GM19099 (cell line): ENCODE measurements at regions not wholly inside any gene's neighbourhood (a gene's known extent, or its start where the extent isn't known, plus 50 kb on each side); places are given as distances from the start of the nearest gene placed in this dataset.

Source experiments
- POLR2A ChIP-seq: IDR thresholded peaks from 3 replicates; pipeline ENCODE4 v1.6.1; 2011; ENCODE audit warnings: low read depth; ENCODE audit not compliant: insufficient read length; ENCODE audit errors: extremely low read depth

DNA sequence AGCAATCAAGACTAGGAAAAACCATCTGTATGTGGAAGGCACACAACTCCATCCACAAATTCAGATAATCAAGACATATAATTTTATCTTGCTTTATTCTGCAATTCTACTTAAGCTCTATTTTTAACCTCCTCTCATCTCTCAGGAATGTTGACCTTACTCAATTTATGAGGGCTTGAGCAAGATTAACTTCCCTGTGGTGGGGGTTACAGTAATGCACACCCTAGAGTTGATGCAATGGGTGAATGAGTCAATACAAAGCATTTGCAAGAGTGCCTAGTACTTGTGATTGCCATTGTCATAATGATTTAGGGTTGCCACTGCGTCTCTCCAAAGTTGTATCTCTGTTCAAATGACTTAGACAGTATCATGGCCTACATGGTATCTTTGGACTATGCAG is 1598.4 kb upstream of the TMEM132C start:
- TF ChIP-seq POLR2A, result no peak

DNA sequence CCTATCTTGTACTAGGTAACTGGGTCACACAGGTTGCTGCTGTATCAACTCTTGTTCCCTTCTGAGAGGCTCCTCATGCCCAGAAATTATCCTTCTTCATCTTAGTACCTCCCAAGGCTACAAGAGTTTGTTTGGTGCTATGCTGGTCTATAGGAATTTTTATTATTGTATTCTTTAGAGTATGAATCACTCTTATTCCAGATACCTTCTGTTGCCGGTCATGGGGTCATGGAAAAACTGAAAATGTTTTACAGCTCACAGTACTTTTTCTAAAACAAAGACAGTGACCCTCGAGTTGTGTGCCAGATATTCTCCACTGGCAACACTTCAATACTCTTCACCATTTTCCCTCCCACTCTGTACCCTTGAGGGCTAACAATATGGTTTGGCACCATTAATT is 1598.0 kb upstream of the TMEM132C start:
- no peak for TF ChIP-seq POLR2A

DNA sequence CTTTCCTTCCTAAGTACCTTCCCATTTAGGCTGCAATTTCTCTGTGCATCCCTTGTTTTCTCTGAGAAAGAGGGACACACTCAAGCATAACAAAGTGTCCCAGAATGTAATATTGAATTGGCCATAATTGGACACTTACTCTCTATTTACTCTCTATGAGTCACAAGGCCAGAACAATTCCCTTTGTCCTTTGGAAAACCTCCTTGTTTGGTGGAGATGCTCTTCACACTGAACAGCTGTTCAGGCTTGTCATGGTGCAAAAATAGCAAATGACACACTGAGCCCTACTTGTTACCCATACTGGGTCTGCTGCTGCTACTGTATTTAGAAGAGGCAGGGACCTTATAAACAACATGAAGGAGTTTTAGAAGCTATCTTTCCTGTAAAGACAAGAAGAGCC is 1590.5 kb upstream of the TMEM132C start:
- TF ChIP-seq POLR2A, result no peak

DNA sequence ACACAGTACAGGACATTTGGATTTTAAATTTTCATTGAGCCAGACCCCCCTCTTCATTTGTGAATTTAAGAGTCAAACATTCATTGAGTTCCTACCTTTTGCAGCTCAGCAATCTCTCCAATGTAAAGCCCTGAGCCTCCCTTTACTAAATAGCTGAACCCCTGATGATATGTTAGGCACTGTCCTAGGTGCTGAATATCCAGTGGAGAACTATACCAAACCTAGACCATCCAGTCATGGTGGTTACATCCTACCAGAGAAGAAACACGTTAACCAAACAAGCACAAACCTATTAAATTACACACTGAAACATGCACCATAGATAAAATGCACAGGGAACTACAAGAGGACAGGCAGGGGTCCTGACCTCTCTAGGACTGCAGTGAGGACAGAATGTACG is 1585.3 kb upstream of the TMEM132C start:
- no peak for TF ChIP-seq POLR2A

DNA sequence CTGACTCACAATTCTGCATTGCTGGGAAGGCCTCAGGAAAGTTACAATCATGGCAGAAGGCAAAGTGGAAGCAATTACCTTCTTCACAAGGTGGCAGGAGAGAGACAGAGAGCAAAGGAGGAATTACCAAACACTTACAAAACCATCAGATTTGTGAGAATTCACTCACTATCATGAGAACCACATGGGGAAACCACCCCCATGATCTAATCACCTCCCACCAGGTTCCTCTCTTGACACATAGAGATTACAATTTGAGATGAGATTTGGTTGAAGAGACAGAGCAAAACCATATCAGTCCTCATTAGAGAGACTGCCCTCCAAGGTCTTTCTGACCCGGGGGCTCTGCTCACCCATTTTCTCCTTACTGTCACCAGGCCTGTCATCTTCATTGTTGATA is 1582.3 kb upstream of the TMEM132C start:
- no peak for TF ChIP-seq POLR2A

DNA sequence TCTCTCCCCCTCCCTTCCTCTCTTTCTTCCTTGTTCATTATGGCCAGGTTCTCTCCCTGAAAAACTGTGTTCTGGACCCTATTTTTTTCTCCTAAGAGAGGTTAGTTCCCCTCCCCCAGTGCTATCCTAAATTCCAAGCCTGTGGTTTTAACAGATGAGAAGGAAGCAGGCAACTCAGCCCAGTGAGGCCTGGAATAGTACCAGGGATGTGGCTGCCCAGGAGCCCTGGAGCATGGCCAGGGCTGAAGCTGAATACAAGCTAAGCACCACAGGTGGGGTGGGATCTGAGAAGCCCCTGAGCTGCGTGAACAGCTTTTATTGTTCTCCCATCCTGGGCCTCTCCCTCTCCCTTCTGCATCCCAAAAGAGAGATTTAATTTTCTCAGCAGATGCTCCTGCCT is 1581.3 kb upstream of the TMEM132C start:
- TF ChIP-seq POLR2A, result no peak

DNA sequence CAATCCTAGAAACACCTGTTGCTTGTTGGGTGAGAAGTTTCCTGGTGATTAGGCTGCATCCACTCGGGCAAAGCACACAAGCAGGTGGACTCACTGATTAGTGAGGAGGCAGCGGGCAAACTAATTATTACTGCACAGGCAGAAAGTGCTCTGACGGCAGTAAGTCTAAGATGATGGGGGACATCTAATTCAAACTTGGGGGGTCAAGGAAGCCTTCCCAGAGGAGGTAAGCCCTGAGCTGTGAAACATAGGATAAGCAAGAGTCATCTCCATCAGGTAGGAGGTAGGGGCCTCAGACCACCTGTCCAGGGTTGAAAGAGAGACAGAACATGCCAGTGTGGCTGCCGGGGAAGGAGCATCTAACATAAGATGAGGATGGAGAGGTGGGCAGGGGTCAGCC is 1578.4 kb upstream of the TMEM132C start:
- TF ChIP-seq POLR2A, result no peak

DNA sequence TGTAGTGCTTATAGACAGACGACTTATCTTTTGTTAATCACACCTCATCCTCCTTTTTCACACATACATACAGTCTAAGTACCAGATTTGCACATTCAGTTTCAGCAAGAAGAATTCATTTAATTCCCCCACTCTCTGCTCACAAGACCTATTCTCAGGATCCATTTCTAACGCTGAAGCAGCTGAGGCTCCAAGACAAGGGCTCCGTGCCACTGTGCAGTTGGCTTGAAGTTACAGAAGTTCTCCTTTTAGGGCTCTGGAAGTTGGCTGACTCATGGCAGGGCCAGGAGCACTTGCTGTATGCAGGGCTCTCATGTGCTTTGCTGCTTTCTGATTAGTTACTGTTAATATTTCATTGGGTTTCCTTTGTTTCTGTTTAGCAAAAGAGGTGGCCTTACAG is 1566.9 kb upstream of the TMEM132C start:
- no peak for TF ChIP-seq POLR2A

DNA sequence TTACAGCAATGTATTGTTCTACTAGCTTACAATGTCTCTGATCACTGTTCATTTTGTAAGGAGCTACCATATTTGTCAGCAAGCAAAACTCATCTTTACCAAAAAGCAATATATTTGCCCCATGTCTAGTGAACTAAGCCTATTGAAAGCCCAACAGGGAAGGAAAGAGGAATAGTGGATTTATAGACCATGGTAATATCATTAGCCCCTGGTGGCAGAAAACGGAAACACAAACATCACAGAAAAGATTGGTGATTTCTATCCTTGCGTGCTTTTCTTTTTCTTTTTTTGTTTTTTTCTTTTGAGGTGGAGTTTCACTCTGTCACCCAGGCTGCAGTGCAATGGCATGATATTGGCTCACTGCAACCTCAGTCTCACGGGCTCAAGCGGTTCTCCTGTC is 1562.4 kb upstream of the TMEM132C start:
- TF ChIP-seq POLR2A, result no peak

DNA sequence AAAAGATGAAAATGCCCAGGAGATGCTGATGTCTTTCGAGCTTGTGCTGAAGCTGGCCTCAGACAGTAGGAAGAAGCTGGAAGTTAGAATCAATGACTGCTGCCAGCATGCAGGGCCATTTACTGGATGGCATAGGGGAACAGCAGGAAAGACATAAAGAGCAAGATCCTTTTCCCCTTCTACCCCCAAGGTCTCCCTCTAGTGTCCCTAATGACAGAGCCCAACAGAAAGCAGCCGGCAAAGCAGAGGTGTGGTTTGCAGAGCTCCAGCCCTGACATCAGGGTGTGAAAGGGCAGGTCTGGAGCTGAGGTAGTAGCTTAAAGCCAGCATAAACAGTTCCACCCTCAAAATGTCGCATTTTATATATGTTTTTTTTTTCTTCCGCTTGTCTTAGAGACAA is 1560.7 kb upstream of the TMEM132C start:
- TF ChIP-seq POLR2A, result no peak

DNA sequence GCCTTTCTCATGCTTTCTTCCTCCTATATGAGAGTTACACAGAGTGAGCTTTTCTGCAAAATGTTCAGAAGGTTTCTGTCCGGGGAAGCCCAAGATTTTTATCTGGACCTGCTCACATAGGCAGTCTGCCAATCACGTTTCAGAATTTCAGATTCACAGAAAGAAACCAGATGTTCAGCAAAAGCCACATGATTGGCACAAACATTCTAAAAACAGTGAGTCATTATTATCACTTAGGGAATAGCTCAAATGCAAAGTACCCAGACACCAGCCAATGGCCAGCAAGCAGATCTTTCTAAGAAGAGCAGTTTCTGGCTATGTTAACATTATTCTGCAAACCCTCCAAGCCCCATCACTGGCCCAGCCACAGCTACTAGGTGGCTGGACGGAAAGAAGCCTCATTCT is 1558.5 kb upstream of the TMEM132C start:
- TF ChIP-seq POLR2A, result no peak

DNA sequence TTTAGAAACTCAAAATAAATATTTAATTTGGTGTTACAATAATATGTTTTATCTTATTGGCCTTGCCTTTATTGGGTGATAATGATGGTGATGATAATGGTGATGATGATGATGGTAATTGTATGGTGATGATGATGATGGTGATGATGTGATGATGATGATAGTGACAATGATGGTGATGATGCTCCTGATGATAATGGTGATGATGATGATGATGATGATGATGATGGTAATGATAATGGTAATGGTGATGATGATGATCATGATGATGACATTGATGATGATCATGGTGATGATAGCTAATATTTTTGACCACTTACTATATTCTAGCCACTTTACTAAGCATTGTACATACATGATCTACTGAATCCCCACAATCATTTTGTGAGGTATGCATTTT is 1548.6 kb upstream of the TMEM132C start:
- no peak for TF ChIP-seq POLR2A

DNA sequence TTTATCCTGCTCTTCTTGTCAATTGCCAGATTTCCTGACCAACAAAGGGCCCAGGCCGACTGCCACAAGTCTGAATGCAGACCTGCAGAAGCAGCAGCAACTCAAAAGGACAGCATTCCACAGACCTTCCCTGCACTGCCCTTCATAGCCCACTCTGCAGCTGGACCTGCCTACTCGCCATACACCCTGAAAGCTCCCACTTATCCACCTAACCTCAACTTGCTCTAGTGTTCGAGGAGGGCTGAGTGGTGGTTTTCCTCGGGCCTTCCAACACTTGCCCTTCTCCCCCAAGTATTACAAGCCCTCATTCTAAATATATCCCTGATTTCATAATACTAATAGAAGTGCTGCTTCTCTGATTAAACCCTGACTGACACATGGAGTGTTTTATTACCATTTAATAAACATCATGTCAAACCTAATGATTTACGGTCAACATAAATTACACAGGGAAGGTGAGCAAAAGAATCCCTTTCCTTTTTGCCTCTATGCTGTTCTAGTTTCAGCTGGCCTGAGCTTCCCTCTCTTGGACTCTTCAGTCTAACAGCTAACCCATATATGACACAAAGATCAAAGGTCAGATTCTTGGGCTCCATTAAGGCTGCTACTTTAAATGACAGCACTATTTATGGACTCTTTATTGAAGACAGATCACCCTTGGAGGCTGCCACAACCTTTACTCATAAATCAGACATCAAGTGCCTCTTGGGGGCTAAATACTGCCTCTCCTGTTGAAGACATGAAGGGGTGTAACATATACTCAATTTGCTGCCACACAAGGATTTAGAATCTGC is 1546.9 kb upstream of the TMEM132C start:
- TF ChIP-seq POLR2A, result no peak

DNA sequence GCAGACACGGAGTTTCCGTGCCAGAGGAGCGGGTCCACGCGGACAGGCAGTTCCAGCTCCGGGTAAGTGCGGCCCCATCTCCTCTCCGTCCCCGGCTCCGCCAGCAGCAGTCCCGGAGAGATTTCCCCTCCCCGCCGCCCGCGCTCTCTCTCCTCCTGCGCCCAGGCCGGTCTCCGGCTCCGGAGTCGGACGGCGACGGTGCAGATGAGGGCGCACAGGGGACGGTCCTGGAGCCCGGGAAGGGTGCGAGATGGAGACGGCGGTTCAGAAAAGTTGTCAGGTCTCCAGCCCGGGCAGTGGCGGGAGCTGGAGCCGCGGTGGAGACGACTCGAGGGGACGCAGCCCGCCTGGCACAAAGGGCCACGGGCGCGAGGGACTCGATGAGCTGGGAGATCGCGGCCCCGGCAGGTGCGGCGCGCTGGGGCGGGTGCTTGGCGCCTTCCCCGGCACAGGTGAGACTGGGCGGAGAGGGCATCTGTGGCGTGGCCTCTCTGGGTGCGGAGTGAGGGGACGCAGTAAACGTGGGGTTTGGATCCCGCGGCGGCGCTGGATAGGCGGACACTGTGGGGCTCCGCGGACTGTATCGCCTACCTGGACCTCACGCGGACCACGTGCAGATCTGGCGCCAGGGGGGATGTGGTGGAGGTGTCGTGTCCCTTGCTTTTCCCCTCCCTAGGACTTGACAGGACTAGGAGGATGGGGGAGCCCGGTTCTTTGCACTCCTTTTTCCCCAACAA is 1540.3 kb upstream of the TMEM132C start:
- no peak for TF ChIP-seq POLR2A

DNA sequence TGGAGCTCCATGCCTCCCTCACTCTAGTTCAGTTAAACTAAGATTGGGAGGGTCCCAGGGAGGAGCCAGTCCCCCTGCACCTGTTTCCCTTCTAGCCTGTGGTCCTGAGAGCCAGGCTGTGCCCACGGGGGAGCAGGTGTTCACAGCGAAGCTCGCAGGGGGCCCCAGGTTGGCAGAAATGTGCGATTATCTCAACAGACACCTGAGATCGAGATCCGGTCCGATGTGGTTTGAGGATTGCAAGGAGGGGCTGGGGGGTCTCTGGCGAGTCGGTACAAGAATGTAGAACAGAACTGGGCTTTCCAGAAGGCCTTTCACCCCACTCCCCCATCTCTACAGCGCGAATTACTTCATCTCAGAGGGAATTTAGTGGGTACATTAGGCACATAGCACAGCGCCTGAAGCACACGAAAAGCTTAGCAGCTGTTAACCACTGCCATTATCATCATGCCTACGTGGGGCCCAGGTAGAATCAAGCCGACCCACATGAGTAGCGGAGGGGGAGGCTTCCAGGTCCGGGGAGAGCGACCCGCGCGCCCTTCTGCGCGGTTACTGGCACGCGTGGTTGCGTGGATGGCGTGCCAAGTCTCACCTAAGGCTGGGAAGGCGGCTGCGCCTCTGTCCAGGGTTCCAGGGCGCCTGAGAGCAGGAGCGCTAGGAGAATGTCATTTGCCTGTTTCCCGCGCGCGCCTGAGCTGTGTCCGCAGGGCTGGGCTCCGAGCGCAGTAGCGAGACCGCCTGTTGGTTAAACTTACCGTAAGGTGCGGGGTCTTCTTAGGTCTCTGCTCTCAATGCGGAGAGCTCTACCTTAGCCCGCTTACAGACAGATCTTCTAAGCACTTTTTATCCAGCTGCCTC is 1539.5 kb upstream of the TMEM132C start:
- no peak for TF ChIP-seq POLR2A
